Psoas muscle (tissue), 7 donors: ENCODE measurements at regions not wholly inside any gene's neighbourhood (a gene's known extent, or its start where the extent isn't known, plus 50 kb on each side); places are given as distances from the start of the nearest gene placed in this dataset.

Source experiments
- ATAC-seq, 4 donors: fragments of 200-7000 bp; cut with Tn5 transposase; one replicate each; pipeline ENCODE4 v1.9.1; 2020; ENCODE audit warnings: moderate library complexity in 3 of 4, mild to moderate bottlenecking in 2 of 4
- DNase-seq, 2 donors: peaks; one replicate each; pipeline ENCODE4 v3.0.0-alpha.2; 2020
- H3K27ac ChIP-seq: fragments of 200-600 bp; one replicate; pipeline ENCODE4 v1.8.0; 2022
- H3K27me3 ChIP-seq, 3 donors: fragments of 200-600 bp in 1 of 3; one replicate each; pipeline versions ENCODE4 v1.6.1 to v1.8.0; 2013 to 2022; ENCODE audit warnings: low read length in 2 of 3, mild to moderate bottlenecking in 2 of 3, moderate library complexity in 1 of 3; ENCODE audit not compliant: insufficient read depth in 3 of 3
- H3K36me3 ChIP-seq, 2 donors: fragments of 200-600 bp in 1 of 2; one replicate each; pipeline versions ENCODE4 v1.6.1 to v1.8.0; 2013 to 2022; ENCODE audit warnings: low read depth in 1 of 2, mild to moderate bottlenecking in 1 of 2, moderate library complexity in 1 of 2; ENCODE audit not compliant: insufficient read depth in 1 of 2
- H3K4me1 ChIP-seq: fragments of 200-600 bp; one replicate; pipeline ENCODE4 v1.8.0; 2022
- H3K4me3 ChIP-seq: fragments of 200-600 bp; one replicate; pipeline ENCODE4 v1.8.0; 2022; ENCODE audit warnings: mild to moderate bottlenecking
- H3K9me3 ChIP-seq: fragments of 200-600 bp; one replicate; pipeline ENCODE4 v1.8.0; 2022
- WGBS, 3 donors: extraction: QIAGEN DNeasy Blood & Tissue Kit; methylation state at CpG; one replicate each; pipeline versions ENCODE4 v1.1.6 to v1.1.7; 2013; 5-methylcytosine and 5-hydroxymethylcytosine counted together
- intact Hi-C, 2 donors: fragments of 100-400 bp; cut with DNase I; formaldehyde crosslinking; loops; one replicate each; pipeline versions ENCODE4 v1.11.0 to v1.14.2; 2022
- TF ChIP-seq, protein P1 (sequence below): fragments of 200-600 bp; IDR thresholded peaks from one replicate; pipeline ENCODE4 v1.8.0; 2022; ENCODE audit warnings: antibody characterized with exemption
- donor health status: healthy with polysubstance abuse.
- donor health status: DM: no; HTN: no; CAD: no; lungs with moderate emphysema.
- donor health status: Bipolar disorder and iron deficiency.
- donor health status: healthy.
- donor health status: DM: yes; HTN: yes; CAD: no.
- donor health status: DM: no; HTN: no; CAD: no.
- donor health status: DM: yes; HTN: yes; CAD: no.

DNA sequence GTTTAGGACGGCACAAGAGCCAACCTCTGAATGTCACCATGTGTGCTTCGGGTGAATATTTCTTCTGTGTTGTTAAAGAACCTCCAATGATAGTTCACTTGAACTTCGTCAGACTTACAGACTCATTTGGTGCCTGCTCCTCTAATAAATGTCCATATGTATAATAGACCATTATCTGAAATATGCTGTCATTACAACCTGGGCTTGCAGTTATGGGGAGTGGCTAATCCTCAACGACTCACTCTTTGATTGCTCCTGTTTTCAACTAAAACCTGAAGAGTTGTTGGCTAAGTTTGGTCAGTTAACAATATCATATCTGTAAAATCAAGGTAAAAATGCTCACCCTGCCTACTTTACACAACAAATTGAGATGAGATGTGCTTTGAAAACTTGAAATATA, 298.7 kb upstream of the PTGER4 start:
- no peaks in the 10 kb centered on the region for H3K36me3 ChIP-seq
- TF ChIP-seq, protein P1, sequence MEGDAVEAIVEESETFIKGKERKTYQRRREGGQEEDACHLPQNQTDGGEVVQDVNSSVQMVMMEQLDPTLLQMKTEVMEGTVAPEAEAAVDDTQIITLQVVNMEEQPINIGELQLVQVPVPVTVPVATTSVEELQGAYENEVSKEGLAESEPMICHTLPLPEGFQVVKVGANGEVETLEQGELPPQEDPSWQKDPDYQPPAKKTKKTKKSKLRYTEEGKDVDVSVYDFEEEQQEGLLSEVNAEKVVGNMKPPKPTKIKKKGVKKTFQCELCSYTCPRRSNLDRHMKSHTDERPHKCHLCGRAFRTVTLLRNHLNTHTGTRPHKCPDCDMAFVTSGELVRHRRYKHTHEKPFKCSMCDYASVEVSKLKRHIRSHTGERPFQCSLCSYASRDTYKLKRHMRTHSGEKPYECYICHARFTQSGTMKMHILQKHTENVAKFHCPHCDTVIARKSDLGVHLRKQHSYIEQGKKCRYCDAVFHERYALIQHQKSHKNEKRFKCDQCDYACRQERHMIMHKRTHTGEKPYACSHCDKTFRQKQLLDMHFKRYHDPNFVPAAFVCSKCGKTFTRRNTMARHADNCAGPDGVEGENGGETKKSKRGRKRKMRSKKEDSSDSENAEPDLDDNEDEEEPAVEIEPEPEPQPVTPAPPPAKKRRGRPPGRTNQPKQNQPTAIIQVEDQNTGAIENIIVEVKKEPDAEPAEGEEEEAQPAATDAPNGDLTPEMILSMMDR, result no peak
- no peaks in the 10 kb centered on the region for H3K9me3 ChIP-seq
- 75 to 76% (median 76%) methylated on average over 4 of the region's 4 CpGs for WGBS, 3 donors
- ATAC-seq (no peak), DNase-seq (no peak)
- H3K27me3 ChIP-seq, result no peaks in the 10 kb centered on the region
- H3K4me3 ChIP-seq, result no peak overlapping the region
- intact Hi-C loops, result no loop called here
- no peaks in the 10 kb centered on the region for H3K4me1 ChIP-seq
- H3K27ac ChIP-seq, result no peak overlapping the region

DNA sequence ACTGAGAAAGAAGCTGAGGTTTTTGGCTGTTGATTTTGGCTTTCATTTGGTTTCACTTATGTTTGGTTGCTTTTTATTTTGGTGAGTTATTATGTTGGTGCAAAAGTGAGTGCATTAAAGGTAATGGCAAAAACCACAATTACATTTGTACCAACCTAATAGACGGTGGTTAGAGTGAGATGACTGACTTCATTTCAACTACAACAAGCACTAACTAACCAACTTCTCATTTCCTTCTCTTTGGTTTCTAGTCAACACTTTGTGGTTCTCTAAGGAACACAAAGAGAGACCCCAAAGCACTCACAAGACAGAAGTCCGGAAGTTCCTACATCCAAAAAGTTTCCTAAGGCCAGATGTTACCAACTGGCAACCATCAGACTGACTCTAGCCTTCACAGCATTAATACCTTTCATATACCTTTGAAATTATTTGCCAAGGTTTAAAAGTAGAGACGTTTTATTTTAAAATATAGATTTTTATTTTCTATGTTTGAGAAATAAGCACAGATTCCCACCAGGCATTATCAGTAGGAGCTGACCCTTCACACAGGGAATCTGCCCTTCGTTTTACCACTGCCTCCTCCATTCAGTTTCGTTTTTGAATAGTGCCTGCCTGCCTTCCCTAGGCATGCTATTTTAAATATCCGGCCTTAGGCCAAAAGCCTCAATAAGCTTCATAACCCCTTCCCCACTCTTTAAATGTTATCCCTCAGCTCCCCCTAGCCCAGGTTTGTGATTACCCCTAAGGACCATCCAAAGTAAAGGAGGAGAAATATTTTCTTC, 301.1 kb upstream of the PTGER4 start:
- no peaks in the 10 kb centered on the region for H3K4me1 ChIP-seq
- intact Hi-C loops, result no loop called here
- TF ChIP-seq, protein P1, result no peak
- H3K27me3 ChIP-seq, result no peaks in the 10 kb centered on the region
- ATAC-seq (no peak), DNase-seq (no peak)
- no peak overlapping the region for H3K27ac ChIP-seq
- no peak overlapping the region for H3K4me3 ChIP-seq
- no peaks in the 10 kb centered on the region for H3K9me3 ChIP-seq
- 84 to 86% (median 85%) methylated on average over 6 of the region's 6 CpGs for WGBS, 3 donors
- H3K36me3 ChIP-seq, result no peaks in the 10 kb centered on the region

DNA sequence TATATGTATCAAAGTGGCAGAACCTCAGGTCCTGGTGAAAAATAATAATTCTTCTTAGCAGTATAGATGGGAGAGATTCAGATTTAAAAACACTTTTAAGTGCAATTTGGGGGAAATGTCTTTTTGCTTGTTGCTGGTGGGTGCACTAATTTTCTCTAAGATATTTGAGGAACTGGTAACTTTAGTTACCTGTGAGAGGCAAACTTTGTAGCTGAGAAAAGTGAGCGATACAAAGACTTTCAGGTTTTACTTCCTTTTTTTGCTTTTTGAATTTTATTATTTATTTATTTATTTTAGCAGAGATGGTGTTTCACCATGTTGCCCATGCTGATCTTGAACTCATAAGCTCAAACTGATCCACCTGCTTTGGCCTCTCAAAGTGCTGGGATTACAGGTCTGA, 303.1 kb upstream of the PTGER4 start:
- TF ChIP-seq, protein P1, result no peak
- no peaks in the 10 kb centered on the region for H3K36me3 ChIP-seq
- 97 to 100% (median 98%) methylated on average over 1 of the region's 1 CpG for WGBS, 3 donors

DNA sequence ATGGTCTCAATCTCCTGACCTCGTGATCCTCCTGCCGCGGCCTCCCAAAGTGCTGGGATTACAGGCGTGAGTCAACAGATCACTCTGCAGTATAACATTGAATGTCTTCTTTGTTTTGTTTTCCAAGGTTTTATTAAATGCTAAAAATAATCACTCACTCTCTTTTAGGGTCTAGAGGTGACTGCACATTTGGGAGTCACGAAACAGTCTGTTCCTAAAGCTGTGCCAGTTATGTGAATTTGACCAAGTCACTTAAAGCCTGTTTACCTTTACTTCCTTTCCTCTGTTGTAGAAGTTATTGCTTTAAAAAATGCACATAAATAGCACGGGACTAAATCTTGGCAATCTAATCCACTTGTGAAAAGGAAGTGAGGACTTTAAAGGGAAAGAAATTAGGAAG, 304.9 kb upstream of the PTGER4 start:
- Histone ChIP-seq H3K4me3 (no peak overlapping the region), H3K27me3 (no peaks in the 10 kb centered on the region), H3K36me3 (no peaks in the 10 kb centered on the region), H3K4me1 (no peaks in the 10 kb centered on the region), H3K27ac (no peak overlapping the region), H3K9me3 (no peaks in the 10 kb centered on the region)
- DNase-seq (no peak), ATAC-seq (no peak)
- intact Hi-C loops, result no loop called here
- WGBS, 3 donors, result 49 to 59% (median 50%) methylated on average over 6 of the region's 6 CpGs
- TF ChIP-seq, protein P1, result no peak

More for the DNA sequence above, 303.1 kb upstream of the PTGER4 start:
- no peaks in the 10 kb centered on the region for H3K4me1 ChIP-seq
- H3K27ac ChIP-seq, result no peak overlapping the region
- no peaks in the 10 kb centered on the region for H3K27me3 ChIP-seq
- no peaks in the 10 kb centered on the region for H3K9me3 ChIP-seq
- no peak for ATAC-seq
- DNase-seq, result no peak
- intact Hi-C loops, result no loop called here
- H3K4me3 ChIP-seq, result no peak overlapping the region

DNA sequence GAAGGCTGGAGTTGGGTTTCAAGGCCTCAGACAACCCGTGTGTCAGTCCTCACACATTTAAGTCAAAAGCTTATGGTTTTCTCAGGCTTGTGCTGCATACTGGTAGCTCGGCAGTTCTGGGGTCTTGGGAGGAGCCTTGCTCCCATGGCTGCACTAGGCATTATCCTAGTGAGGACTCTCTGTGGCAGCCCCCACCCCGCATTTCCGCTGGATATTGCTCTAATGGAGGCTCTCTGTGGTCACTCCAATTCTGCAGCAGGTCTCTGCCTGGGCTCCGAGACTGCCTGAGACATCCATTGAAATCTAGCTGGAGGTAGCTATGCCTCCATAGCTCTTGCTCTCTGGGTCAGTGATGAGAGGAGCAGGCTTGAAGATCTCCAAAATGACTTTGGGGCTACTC, 311.5 kb upstream of the PTGER4 start:
- no peak for ATAC-seq
- intact Hi-C loops, result no loop called here
- Histone ChIP-seq H3K9me3 (no peaks in the 10 kb centered on the region), H3K36me3 (no peaks in the 10 kb centered on the region), H3K27ac (no peak overlapping the region), H3K27me3 (no peaks in the 10 kb centered on the region), H3K4me1 (no peaks in the 10 kb centered on the region), H3K4me3 (no peak overlapping the region)
- DNase-seq, result no peak
- 93 to 95% (median 93%) methylated on average over 5 of the region's 5 CpGs for WGBS, 3 donors
- TF ChIP-seq, protein P1, result no peak
